ENCODE measurements at regions not wholly inside any gene's neighbourhood (a gene's known extent, or its start where the extent isn't known, plus 50 kb on each side); places are given as distances from the start of the nearest gene placed in this dataset.
"Not testable (repeated sequence)": the region's sequence is repeated elsewhere in the genome, so short reads cannot be mapped to it uniquely, and the experiment has no call there.

GRCh38 chr7:119964788-119965542 is 308.0 kb upstream of the KCND2 start:
- WGBS, 2 donors = 55 to 71% methylated on average over 1 of the region's 1 CpG
- H3K4me1 ChIP-seq (ENCODE audit: control insufficient read depth in 5 of 5, insufficient read depth in 5 of 5, low read length in 5 of 5) = no peaks in the 10 kb centered on the region
- no peak overlapping the region for H3K27ac ChIP-seq (ENCODE audit: low read depth in 1 of 2, low read length in 1 of 2)
- H3K27me3 ChIP-seq (ENCODE audit: control insufficient read depth in 3 of 3, insufficient read depth in 3 of 3, low read length in 2 of 3) = no peaks in the 10 kb centered on the region
- no peak overlapping the region for H3K4me3 ChIP-seq
- no peak overlapping the region for H3K9ac ChIP-seq (ENCODE audit: insufficient read depth in 1 of 2, low read length in 2 of 2)
- DNase-seq (no peak), ATAC-seq (ENCODE audit: insufficient read depth, low FRiP score) (no peak)
- no peaks in the 10 kb centered on the region for H3K36me3 ChIP-seq (ENCODE audit: control insufficient read depth in 4 of 4, insufficient read depth in 4 of 4, low read length in 4 of 4)
- no peak for TF ChIP-seq CTCF (IDR thresholded peaks at IDR 0.05; ENCODE audit: control extremely low read depth, extremely low read depth)
- H3K9me3 ChIP-seq (ENCODE audit: control insufficient read depth in 4 of 4, insufficient read depth in 3 of 4, low read length in 3 of 4) = no peaks in the 10 kb centered on the region

GRCh38 chr7:119967221-119967620 is 305.8 kb upstream of the KCND2 start:
- H3K27me3 ChIP-seq (ENCODE audit: control insufficient read depth in 3 of 3, insufficient read depth in 3 of 3, low read length in 2 of 3) = no peaks in the 10 kb centered on the region
- H3K9ac ChIP-seq (ENCODE audit: insufficient read depth in 1 of 2, low read length in 2 of 2) = no peak overlapping the region
- no peaks in the 10 kb centered on the region for H3K36me3 ChIP-seq (ENCODE audit: control insufficient read depth in 4 of 4, insufficient read depth in 4 of 4, low read length in 4 of 4)
- 50 to 59% methylated on average over 4 of the region's 4 CpGs for WGBS, 2 donors
- no peak for TF ChIP-seq CTCF (IDR thresholded peaks at IDR 0.05; ENCODE audit: control extremely low read depth, extremely low read depth)
- ATAC-seq (ENCODE audit: insufficient read depth, low FRiP score) = no peak
- DNase-seq = no peak
- H3K4me1 ChIP-seq (ENCODE audit: control insufficient read depth in 5 of 5, insufficient read depth in 5 of 5, low read length in 5 of 5) = no peaks in the 10 kb centered on the region
- no peaks in the 10 kb centered on the region for H3K9me3 ChIP-seq (ENCODE audit: control insufficient read depth in 4 of 4, insufficient read depth in 3 of 4, low read length in 3 of 4)
- no peak overlapping the region for H3K27ac ChIP-seq (ENCODE audit: low read depth in 1 of 2, low read length in 1 of 2)
- H3K4me3 ChIP-seq = no peak overlapping the region

GRCh38 chr7:119968411-119968810 is 304.6 kb upstream of the KCND2 start:
- not testable (repeated sequence) for H3K9me3 ChIP-seq (ENCODE audit: control insufficient read depth in 4 of 4, insufficient read depth in 3 of 4, low read length in 3 of 4); H3K27me3 ChIP-seq (ENCODE audit: control insufficient read depth in 3 of 3, insufficient read depth in 3 of 3, low read length in 2 of 3); ATAC-seq (ENCODE audit: insufficient read depth, low FRiP score); H3K4me1 ChIP-seq (ENCODE audit: control insufficient read depth in 5 of 5, insufficient read depth in 5 of 5, low read length in 5 of 5); H3K4me3 ChIP-seq; DNase-seq; H3K27ac ChIP-seq (ENCODE audit: low read depth in 1 of 2, low read length in 1 of 2); H3K36me3 ChIP-seq (ENCODE audit: control insufficient read depth in 4 of 4, insufficient read depth in 4 of 4, low read length in 4 of 4); H3K9ac ChIP-seq (ENCODE audit: insufficient read depth in 1 of 2, low read length in 2 of 2)
- 86 to 94% methylated on average over 3 of the region's 3 CpGs for WGBS, 2 donors

- no peaks in the 10 kb centered on the region for H3K27me3 ChIP-seq (ENCODE audit: control insufficient read depth in 3 of 3, insufficient read depth in 3 of 3, low read length in 2 of 3)
- no peak for DNase-seq
- H3K4me1 ChIP-seq (ENCODE audit: control insufficient read depth in 5 of 5, insufficient read depth in 5 of 5, low read length in 5 of 5) = no peaks in the 10 kb centered on the region
- no peaks in the 10 kb centered on the region for H3K9me3 ChIP-seq (ENCODE audit: control insufficient read depth in 4 of 4, insufficient read depth in 3 of 4, low read length in 3 of 4)
- WGBS, 2 donors = 3 to 10% methylated on average over 1 of the region's 1 CpG
- TF ChIP-seq CTCF (IDR thresholded peaks at IDR 0.05; ENCODE audit: control extremely low read depth, extremely low read depth) = no peak
- ATAC-seq (ENCODE audit: insufficient read depth, low FRiP score) = no peak
- no peaks in the 10 kb centered on the region for H3K36me3 ChIP-seq (ENCODE audit: control insufficient read depth in 4 of 4, insufficient read depth in 4 of 4, low read length in 4 of 4)
- H3K27ac ChIP-seq (ENCODE audit: low read depth in 1 of 2, low read length in 1 of 2) = no peak overlapping the region
- H3K9ac ChIP-seq (ENCODE audit: insufficient read depth in 1 of 2, low read length in 2 of 2) = no peak overlapping the region
- no peak overlapping the region for H3K4me3 ChIP-seq
These were observed 303.9 kb upstream of the KCND2 start for GRCh38 chr7:119969054-119969453.
